Mesothelial cell of epicardium (in vitro differentiated cells): ENCODE measurements at regions not wholly inside any gene's neighbourhood (a gene's known extent, or its start where the extent isn't known, plus 50 kb on each side); places are given as distances from the start of the nearest gene placed in this dataset.

Experiments used
- DNase-seq, 2 experiments: peaks; one replicate each; pipeline ENCODE4 v3.0.0; 2021; ENCODE audit warnings: low spot score in 2 of 2; ENCODE audit not compliant: unreplicated experiment in 2 of 2
- H3K27ac Mint-ChIP-seq: 2 replicates; pipeline ENCODE4 v1.8.0; 2021; ENCODE audit warnings: mixed read lengths
- H3K27me3 Mint-ChIP-seq: 2 replicates; pipeline ENCODE4 v1.8.0; 2021; ENCODE audit warnings: low read depth, mixed read lengths
- H3K36me3 Mint-ChIP-seq: 2 replicates; pipeline ENCODE4 v1.8.0; 2021; ENCODE audit warnings: mixed read lengths
- H3K4me1 Mint-ChIP-seq: 2 replicates; pipeline ENCODE4 v1.8.0; 2021; ENCODE audit warnings: mixed read lengths
- H3K4me3 Mint-ChIP-seq: 2 replicates; pipeline ENCODE4 v1.8.0; 2021; ENCODE audit warnings: mild to moderate bottlenecking, moderate library complexity, mixed read lengths
- H3K9me3 Mint-ChIP-seq: 2 replicates; pipeline ENCODE4 v1.8.0; 2021; ENCODE audit warnings: mixed read lengths
- TF ChIP-seq, protein P1 (sequence below): fragments of 200-600 bp; sonication (generic); IDR thresholded peaks from one replicate; pipeline ENCODE4 v1.5.0; 2021; ENCODE audit warnings: antibody characterized with exemption; ENCODE audit not compliant: unreplicated experiment

DNA sequence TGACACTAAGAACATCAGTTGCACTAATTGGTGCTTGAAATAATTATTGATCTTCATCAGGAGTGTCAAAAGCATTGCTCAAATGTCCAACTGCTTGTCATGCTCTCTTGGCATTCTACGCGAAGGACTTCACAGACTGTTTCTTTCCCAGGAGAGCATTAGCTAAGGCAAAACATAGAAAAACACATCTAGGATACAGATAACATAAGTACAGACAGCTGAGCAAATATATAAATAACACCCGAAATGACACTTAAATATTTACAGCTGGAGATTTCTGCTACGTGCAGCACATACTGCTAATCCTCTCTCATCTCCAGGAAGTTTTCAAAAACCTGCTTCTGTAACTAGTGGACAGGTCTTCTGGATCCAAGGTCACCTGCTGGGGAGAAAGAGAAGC is 120.0 kb upstream of the PRMT8 start:
- Mint-ChIP-seq H3K27me3 (peaks cover 41% of the 10 kb centered on the region), H3K27ac (no peak overlapping the region), H3K36me3 (no peaks in the 10 kb centered on the region), H3K9me3 (no peaks in the 10 kb centered on the region), H3K4me1 (no peaks in the 10 kb centered on the region), H3K4me3 (no peak overlapping the region)
- TF ChIP-seq, protein P1, sequence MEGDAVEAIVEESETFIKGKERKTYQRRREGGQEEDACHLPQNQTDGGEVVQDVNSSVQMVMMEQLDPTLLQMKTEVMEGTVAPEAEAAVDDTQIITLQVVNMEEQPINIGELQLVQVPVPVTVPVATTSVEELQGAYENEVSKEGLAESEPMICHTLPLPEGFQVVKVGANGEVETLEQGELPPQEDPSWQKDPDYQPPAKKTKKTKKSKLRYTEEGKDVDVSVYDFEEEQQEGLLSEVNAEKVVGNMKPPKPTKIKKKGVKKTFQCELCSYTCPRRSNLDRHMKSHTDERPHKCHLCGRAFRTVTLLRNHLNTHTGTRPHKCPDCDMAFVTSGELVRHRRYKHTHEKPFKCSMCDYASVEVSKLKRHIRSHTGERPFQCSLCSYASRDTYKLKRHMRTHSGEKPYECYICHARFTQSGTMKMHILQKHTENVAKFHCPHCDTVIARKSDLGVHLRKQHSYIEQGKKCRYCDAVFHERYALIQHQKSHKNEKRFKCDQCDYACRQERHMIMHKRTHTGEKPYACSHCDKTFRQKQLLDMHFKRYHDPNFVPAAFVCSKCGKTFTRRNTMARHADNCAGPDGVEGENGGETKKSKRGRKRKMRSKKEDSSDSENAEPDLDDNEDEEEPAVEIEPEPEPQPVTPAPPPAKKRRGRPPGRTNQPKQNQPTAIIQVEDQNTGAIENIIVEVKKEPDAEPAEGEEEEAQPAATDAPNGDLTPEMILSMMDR = no peak
- DNase-seq = no peak

DNA sequence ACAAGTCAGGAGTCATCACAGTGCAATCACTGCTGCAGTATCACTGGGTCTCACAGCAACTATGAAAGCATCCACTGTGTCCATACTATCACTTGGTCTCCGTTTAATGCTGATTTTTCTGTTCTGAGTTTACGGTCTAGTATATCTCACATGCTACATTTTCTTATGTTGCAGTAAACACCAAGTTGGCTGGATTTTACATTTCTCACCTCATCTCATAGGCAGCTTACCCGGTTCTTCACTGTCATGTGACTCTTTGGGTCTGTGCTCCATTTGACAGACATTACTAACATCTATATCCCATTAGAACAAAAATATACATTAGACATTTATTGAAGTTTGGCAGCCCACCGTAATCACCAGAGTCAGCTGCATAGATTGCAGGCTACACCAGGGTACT is 115.7 kb upstream of the PRMT8 start:
- Mint-ChIP-seq H3K4me1 (peaks cover 2% of the 10 kb centered on the region), H3K27me3 (peaks cover 52% of the 10 kb centered on the region), H3K36me3 (no peaks in the 10 kb centered on the region), H3K4me3 (no peak overlapping the region), H3K27ac (no peak overlapping the region), H3K9me3 (peaks cover 4% of the 10 kb centered on the region)
- TF ChIP-seq, protein P1 = no peak
- no peak for DNase-seq

DNA sequence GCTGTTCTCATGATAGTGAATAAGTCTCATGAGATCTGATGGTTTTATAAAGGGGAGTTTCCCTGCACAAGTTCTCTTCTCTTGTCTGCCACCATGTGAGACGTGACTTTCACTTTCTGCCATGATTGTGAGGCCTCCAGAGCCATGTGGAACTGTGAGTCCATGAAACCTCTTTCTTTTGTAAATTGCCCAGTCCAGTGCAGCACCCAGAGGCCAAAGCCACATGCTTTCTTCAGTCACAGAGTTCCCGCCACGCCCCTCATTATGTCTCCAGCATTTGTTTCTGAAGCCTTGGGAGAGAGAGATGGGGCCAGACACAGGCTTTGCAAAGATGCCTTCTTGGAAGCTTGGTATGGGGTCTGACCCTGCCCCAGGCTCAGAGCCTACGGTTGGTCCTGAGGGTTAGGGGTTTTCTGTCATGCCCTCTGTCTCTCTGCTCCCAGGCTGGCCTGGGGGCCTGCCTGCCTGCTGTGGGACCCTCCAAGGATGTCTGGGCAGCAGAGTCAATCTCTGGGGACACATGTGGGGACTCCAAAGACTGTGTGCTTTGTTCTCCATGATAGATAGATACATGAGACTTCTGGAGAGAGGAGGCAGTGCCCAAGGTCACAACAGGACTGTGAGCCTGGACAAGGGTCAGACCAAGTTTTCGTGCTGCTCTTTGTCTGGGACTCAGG is 114.1 kb upstream of the PRMT8 start:
- no peak overlapping the region for H3K4me3 Mint-ChIP-seq
- H3K4me1 Mint-ChIP-seq = peaks cover 16% of the 10 kb centered on the region
- TF ChIP-seq, protein P1 = no peak
- H3K27me3 Mint-ChIP-seq = peaks cover 46% of the 10 kb centered on the region
- H3K36me3 Mint-ChIP-seq = no peaks in the 10 kb centered on the region
- no peak for DNase-seq
- no peak overlapping the region for H3K27ac Mint-ChIP-seq
- H3K9me3 Mint-ChIP-seq = peaks cover 4% of the 10 kb centered on the region

DNA sequence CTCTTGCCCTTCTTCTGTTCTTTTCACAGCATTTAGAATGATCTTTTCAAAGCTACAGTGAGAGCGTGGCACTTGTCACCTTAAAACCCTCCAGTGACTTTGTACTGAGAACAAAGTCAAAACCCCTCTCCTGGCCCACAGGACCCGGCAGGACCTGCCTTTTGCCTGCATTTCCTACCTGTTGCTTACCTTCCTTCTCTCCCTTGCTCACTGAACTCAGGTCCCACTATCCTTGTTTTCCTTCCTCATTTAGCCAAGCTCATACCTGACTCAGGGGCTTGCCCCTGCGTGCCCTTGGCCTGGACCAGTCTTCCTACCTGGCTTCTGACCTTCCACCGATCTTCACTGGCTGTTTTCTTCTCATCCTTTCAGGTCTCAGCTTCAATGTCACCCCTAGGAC is 112.3 kb upstream of the PRMT8 start:
- no peak overlapping the region for H3K4me3 Mint-ChIP-seq
- no peak overlapping the region for H3K27ac Mint-ChIP-seq
- H3K9me3 Mint-ChIP-seq = peaks cover 4% of the 10 kb centered on the region
- no peak for DNase-seq
- TF ChIP-seq, protein P1 = no peak
- peaks cover 17% of the 10 kb centered on the region for H3K4me1 Mint-ChIP-seq
- H3K27me3 Mint-ChIP-seq = peaks cover 42% of the 10 kb centered on the region
- H3K36me3 Mint-ChIP-seq = no peaks in the 10 kb centered on the region

DNA sequence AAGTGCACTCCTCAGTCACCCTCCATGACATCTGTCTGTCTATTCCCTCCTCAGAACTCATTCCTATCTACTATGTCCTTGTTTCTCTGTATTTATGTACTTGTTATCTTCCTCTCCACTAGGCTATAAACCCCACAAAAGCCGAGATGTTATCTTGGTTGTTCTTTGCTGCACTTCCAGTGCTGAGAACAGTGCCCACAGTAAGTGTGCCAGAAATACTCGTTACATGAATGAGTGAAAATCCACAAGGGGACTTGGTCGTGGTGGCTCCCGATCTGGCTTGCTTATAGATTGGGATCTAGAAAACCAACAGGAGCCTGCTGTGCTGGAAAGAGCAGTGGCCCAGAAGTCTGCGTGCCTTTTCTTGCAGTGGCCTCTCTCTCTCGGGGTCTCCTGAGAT is 111.9 kb upstream of the PRMT8 start:
- Mint-ChIP-seq H3K9me3 (peaks cover 4% of the 10 kb centered on the region), H3K4me3 (no peak overlapping the region), H3K4me1 (peaks cover 17% of the 10 kb centered on the region), H3K27me3 (peaks cover 44% of the 10 kb centered on the region), H3K27ac (no peak overlapping the region), H3K36me3 (no peaks in the 10 kb centered on the region)
- TF ChIP-seq, protein P1 = no peak
- no peak for DNase-seq
